Dermis blood vessel endothelial cell (primary cell): ENCODE measurements at regions not wholly inside any gene's neighbourhood (a gene's known extent, or its start where the extent isn't known, plus 50 kb on each side); places are given as distances from the start of the nearest gene placed in this dataset.
"Not testable (repeated sequence)": the region's sequence is repeated elsewhere in the genome, so short reads cannot be mapped to it uniquely, and the experiment has no call there.

Source experiments
- DNase-seq: peaks from one replicate; pipeline ENCODE4 v3.0.0; 2010

GRCh38 chr1:73766786-73767348 is 431.1 kb downstream of the LRRIQ3 start:
- no peak for DNase-seq

- DNase-seq, result no peak
Observed at GRCh38 chr1:73765551-73766233, 432.3 kb downstream of the LRRIQ3 start.

GRCh38 chr1:73761559-73761958 is 436.4 kb downstream of the LRRIQ3 start:
- DNase-seq, result no peak

- DNase-seq, result no peak
Observed at GRCh38 chr1:73759011-73759410, 439.0 kb downstream of the LRRIQ3 start.

GRCh38 chr1:73756817-73757216 is 441.2 kb downstream of the LRRIQ3 start:
- DNase-seq, result no peak

GRCh38 chr1:73755649-73756048 is 442.3 kb downstream of the LRRIQ3 start:
- no peak for DNase-seq

- no peak for DNase-seq
Observed at GRCh38 chr1:73749996-73750395, 448.0 kb downstream of the LRRIQ3 start.

- DNase-seq, result no peak
Observed at GRCh38 chr1:73744985-73745384, 453.0 kb downstream of the LRRIQ3 start.

GRCh38 chr1:73736125-73736524 is 461.9 kb downstream of the LRRIQ3 start:
- no peak for DNase-seq

GRCh38 chr1:73727036-73727435 is 470.9 kb downstream of the LRRIQ3 start:
- DNase-seq, result no peak

GRCh38 chr1:73722055-73722454 is 475.9 kb downstream of the LRRIQ3 start:
- no peak for DNase-seq

- no peak for DNase-seq
Observed at GRCh38 chr1:73717976-73718375, 480.0 kb downstream of the LRRIQ3 start.

- DNase-seq, result no peak
Observed at GRCh38 chr1:73711089-73711488, 486.9 kb downstream of the LRRIQ3 start.

GRCh38 chr1:73701826-73702225 is 496.1 kb downstream of the LRRIQ3 start:
- no peak for DNase-seq

GRCh38 chr1:73676186-73676585 is 521.8 kb downstream of the LRRIQ3 start:
- DNase-seq, result no peak

- DNase-seq, result peak; percentile 0
Observed at GRCh38 chr1:73674945-73675561, 522.9 kb downstream of the LRRIQ3 start.

GRCh38 chr1:73673971-73674370 is 524.0 kb downstream of the LRRIQ3 start:
- no peak for DNase-seq

- no peak for DNase-seq
Observed at GRCh38 chr1:73671530-73671929, 526.4 kb downstream of the LRRIQ3 start.

GRCh38 chr1:73667959-73668358 is 530.0 kb downstream of the LRRIQ3 start:
- not testable (repeated sequence) for DNase-seq

GRCh38 chr1:73662526-73662925 is 535.5 kb downstream of the LRRIQ3 start:
- DNase-seq, result no peak

- no peak for DNase-seq
Observed at GRCh38 chr1:73659136-73659535, 538.8 kb downstream of the LRRIQ3 start.

GRCh38 chr1:73654714-73655113 is 543.3 kb downstream of the LRRIQ3 start:
- no peak for DNase-seq

GRCh38 chr1:73644198-73644597 is 553.8 kb downstream of the LRRIQ3 start:
- DNase-seq, result no peak

GRCh38 chr1:73639494-73639893 is 558.5 kb downstream of the LRRIQ3 start:
- DNase-seq, result no peak
